Fibroblast of lung (primary cell): ENCODE measurements at regions not wholly inside any gene's neighbourhood (a gene's known extent, or its start where the extent isn't known, plus 50 kb on each side); places are given as distances from the start of the nearest gene placed in this dataset.

ENCODE experiments used
- DNase-seq, 2 donors: peaks; one replicate each; pipeline versions ENCODE4 v3.0.0 to v3.0.0-alpha.2; 2010; ENCODE audit warnings: low read depth in 2 of 2
- H2AFZ ChIP-seq: 2 replicates; pipeline ENCODE4 v1.5.1; 2012; ENCODE audit warnings: low read length, control low read depth, inconsistent platforms
- H3K27ac ChIP-seq: 2 replicates; pipeline ENCODE4 v1.5.1; 2011; ENCODE audit warnings: low read length, control low read depth; ENCODE audit not compliant: insufficient read depth
- H3K27me3 ChIP-seq: 2 replicates; pipeline ENCODE4 v1.5.1; 2011; ENCODE audit warnings: mild to moderate bottlenecking, low read length; ENCODE audit not compliant: control insufficient read depth, insufficient read depth
- H3K36me3 ChIP-seq: 2 replicates; pipeline ENCODE4 v1.5.1; 2011; ENCODE audit warnings: low read length; ENCODE audit not compliant: control insufficient read depth, insufficient read depth
- H3K4me1 ChIP-seq: 2 replicates; pipeline ENCODE4 v1.5.1; 2011; ENCODE audit warnings: low read length; ENCODE audit not compliant: control insufficient read depth, insufficient read depth; ENCODE audit errors: extremely low read depth
- H3K4me2 ChIP-seq: 2 replicates; pipeline ENCODE4 v1.5.1; 2011; ENCODE audit warnings: low read length, control low read depth; ENCODE audit not compliant: insufficient read depth; ENCODE audit errors: extremely low read depth
- H3K4me3 ChIP-seq, 4 experiments: fragments of 200-600 bp in 1 of 4; sonication (generic) in 1 of 4; replicated peaks in 1 of 4; 2 replicates each; pipeline ENCODE4 v1.5.1; 2011 to 2016; ENCODE audit warnings: low read length in 4 of 4, low read depth in 3 of 4, mild to moderate bottlenecking in 3 of 4, control low read depth in 2 of 4, inconsistent platforms in 1 of 4, mixed read lengths in 1 of 4; ENCODE audit not compliant: insufficient read depth in 1 of 4; ENCODE audit errors: control extremely low read depth in 1 of 4
- H3K79me2 ChIP-seq: 2 replicates; pipeline ENCODE4 v1.5.1; 2012; ENCODE audit warnings: mild to moderate bottlenecking, low read length, inconsistent platforms; ENCODE audit not compliant: control insufficient read depth, insufficient read depth
- H3K9ac ChIP-seq: 2 replicates; pipeline ENCODE4 v1.5.1; 2011; ENCODE audit warnings: mild to moderate bottlenecking, low read length, control low read depth; ENCODE audit not compliant: insufficient read depth
- H3K9me3 ChIP-seq: 2 replicates; pipeline ENCODE4 v1.5.1; 2012; ENCODE audit warnings: low read depth, low read length; ENCODE audit not compliant: control insufficient read depth, insufficient read depth
- H4K20me1 ChIP-seq: 2 replicates; pipeline ENCODE4 v1.5.1; 2011; ENCODE audit warnings: low read length; ENCODE audit not compliant: control insufficient read depth, insufficient read depth; ENCODE audit errors: extremely low read depth
- CTCF ChIP-seq, 2 donors: IDR thresholded peaks in 1 of 2; conservative IDR thresholded peaks in 1 of 2; 1 replicate in 1 of 2; 2 replicates in 1 of 2; pipeline ENCODE4 v1.5.1; 2011 to 2012; ENCODE audit warnings: low read length in 2 of 2, control low read depth in 1 of 2, inconsistent platforms in 1 of 2, low read depth in 1 of 2, mild to moderate bottlenecking in 1 of 2
- EZH2 ChIP-seq: IDR thresholded peaks from 2 replicates; pipeline ENCODE4 v1.5.1; 2012; ENCODE audit warnings: low read length, control low read depth, mild to moderate bottlenecking; ENCODE audit errors: missing control alignments

DNA sequence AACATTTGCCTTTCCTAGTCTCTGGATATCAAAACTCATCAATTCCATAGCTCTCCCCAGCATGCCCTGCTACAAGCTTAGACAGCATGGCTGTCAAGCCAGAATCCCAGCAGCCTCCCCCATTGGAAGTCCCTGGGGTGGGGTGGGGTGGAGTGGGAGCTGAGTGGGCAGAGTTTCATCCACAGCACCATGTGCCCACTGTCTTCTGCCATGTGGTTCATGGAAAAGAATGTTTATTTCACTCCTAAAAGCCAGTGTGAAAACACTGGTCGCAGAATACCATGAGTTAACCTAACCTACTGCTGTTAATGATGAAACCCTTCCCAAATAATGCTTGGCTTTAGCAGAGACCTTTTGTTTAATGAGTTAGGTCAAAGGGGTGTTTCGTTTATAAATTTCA, 80.2 kb upstream of the KIRREL3 start:
- no peaks in the 10 kb centered on the region for H3K79me2 ChIP-seq
- no peak overlapping the region for H3K27ac ChIP-seq
- H3K9ac ChIP-seq: no peak overlapping the region
- H3K4me3 ChIP-seq: no peak overlapping the region
- TF ChIP-seq CTCF (conservative IDR thresholded peaks at IDR 0.05 in 1 of 2, IDR thresholded peaks at IDR 0.05 in 1 of 2; ENCODE audit: low read depth in 1 of 2, low read length in 2 of 2): no peak
- TF ChIP-seq EZH2: no peak
- H3K27me3 ChIP-seq: no peaks in the 10 kb centered on the region
- no peaks in the 10 kb centered on the region for H3K36me3 ChIP-seq
- no peak for DNase-seq
- H2AFZ ChIP-seq: no peak overlapping the region
- H3K4me2 ChIP-seq: no peak overlapping the region
- H3K9me3 ChIP-seq: no peaks in the 10 kb centered on the region
- H3K4me1 ChIP-seq: no peaks in the 10 kb centered on the region
- H4K20me1 ChIP-seq: no peaks in the 10 kb centered on the region

DNA sequence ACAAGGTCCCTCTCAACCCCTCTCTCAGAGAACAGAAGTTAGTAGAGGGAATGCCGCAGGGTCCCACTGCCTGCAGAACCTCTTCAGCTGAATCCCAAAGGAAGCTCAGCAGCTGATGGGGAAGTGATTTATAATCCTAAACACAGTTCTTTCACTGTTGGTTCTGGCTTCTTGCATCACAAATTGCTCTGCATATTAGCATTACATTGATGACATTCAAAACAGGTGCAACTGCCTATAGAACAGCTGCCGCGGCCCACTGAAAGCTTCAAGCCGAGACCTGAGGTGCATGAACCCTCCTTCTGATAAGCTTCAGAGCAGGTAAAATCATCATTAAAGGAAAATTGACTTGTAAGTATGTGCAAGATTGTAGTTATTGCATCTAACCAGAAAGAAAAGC, 75.2 kb upstream of the KIRREL3 start:
- no peak overlapping the region for H3K4me3 ChIP-seq
- H3K27ac ChIP-seq: no peak overlapping the region
- H3K4me2 ChIP-seq: no peak overlapping the region
- TF ChIP-seq CTCF (conservative IDR thresholded peaks at IDR 0.05 in 1 of 2, IDR thresholded peaks at IDR 0.05 in 1 of 2; ENCODE audit: low read depth in 1 of 2, low read length in 2 of 2) (no peak), EZH2 (no peak)
- no peak overlapping the region for H2AFZ ChIP-seq
- H3K9ac ChIP-seq: no peak overlapping the region
- no peaks in the 10 kb centered on the region for H3K79me2 ChIP-seq
- H3K9me3 ChIP-seq: no peaks in the 10 kb centered on the region
- no peaks in the 10 kb centered on the region for H4K20me1 ChIP-seq
- H3K27me3 ChIP-seq: peaks cover 2% of the 10 kb centered on the region
- H3K36me3 ChIP-seq: no peaks in the 10 kb centered on the region
- no peaks in the 10 kb centered on the region for H3K4me1 ChIP-seq
- no peak for DNase-seq

DNA sequence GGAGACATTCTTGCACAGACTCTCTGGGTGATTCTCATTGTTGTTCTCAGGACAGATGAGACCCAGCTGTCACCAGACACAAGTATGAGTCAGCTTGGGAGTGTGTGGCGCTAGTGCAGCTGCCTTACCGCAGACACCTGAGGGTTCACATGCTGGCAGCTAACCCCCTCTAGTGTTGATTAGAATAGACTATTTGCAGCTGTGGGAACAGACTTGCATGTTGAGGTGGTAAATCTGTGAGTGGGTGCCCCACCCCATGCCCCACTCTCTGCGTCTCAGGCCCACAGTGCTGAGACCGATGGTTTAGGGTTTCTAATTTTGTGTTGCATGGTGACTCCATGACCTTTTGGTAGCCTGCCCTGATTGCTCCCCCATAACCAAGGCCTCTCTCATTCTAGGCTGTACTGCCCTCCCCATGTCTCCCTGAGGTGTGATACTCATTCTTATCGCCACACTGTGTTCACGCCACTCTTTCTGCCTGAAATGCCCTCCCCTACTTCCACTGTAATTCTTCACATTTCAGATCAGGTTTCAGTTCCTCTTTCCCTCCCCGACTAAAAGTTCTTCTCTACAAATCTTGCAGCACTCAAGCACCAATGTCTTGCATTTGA, 73.7 kb upstream of the KIRREL3 start:
- Histone ChIP-seq H4K20me1 (no peaks in the 10 kb centered on the region), H3K9me3 (no peaks in the 10 kb centered on the region), H3K27ac (no peak overlapping the region), H2AFZ (no peak overlapping the region), H3K4me2 (no peak overlapping the region), H3K9ac (no peak overlapping the region), H3K27me3 (peaks cover 2% of the 10 kb centered on the region), H3K4me1 (no peaks in the 10 kb centered on the region), H3K4me3 (no peak overlapping the region), H3K36me3 (no peaks in the 10 kb centered on the region), H3K79me2 (no peaks in the 10 kb centered on the region)
- DNase-seq: peak; percentile 6 to 75
- no peak for TF ChIP-seq CTCF (conservative IDR thresholded peaks at IDR 0.05 in 1 of 2, IDR thresholded peaks at IDR 0.05 in 1 of 2; ENCODE audit: low read depth in 1 of 2, low read length in 2 of 2)
- TF ChIP-seq EZH2: no peak
